ENCODE measurements at regions not wholly inside any gene's neighbourhood (a gene's known extent, or its start where the extent isn't known, plus 50 kb on each side); places are given as distances from the start of the nearest gene placed in this dataset.

- DNase-seq (ENCODE audit: low spot score), result no peak
These were observed 50.3 kb upstream of the DPH6 start for GRCh38 chr15:35596285-35596684.

- no peak for DNase-seq (ENCODE audit: low spot score)
These were observed 56.9 kb upstream of the DPH6 start for GRCh38 chr15:35602836-35603235.

GRCh38 chr15:35603301-35603700, 57.3 kb upstream of the DPH6 start:
- no peak for DNase-seq (ENCODE audit: low spot score)

- no peak for DNase-seq (ENCODE audit: low spot score)
These were observed 57.9 kb upstream of the DPH6 start for GRCh38 chr15:35603856-35604255.

GRCh38 chr15:35605764-35606449, 59.9 kb upstream of the DPH6 start:
- DNase-seq (ENCODE audit: low spot score), result no peak

GRCh38 chr15:35606450-35606779, 60.5 kb upstream of the DPH6 start:
- DNase-seq (ENCODE audit: low spot score), result no peak

GRCh38 chr15:35616498-35617271, 70.7 kb upstream of the DPH6 start:
- no peak for DNase-seq (ENCODE audit: low spot score)

GRCh38 chr15:35618260-35619188, 72.6 kb upstream of the DPH6 start:
- DNase-seq (ENCODE audit: low spot score), result no peak

GRCh38 chr15:35622641-35623340, 76.8 kb upstream of the DPH6 start:
- DNase-seq (ENCODE audit: low spot score), result no peak

GRCh38 chr15:35624881-35625280, 78.9 kb upstream of the DPH6 start:
- DNase-seq (ENCODE audit: low spot score), result no peak

- no peak for DNase-seq (ENCODE audit: low spot score)
These were observed 80.8 kb upstream of the DPH6 start for GRCh38 chr15:35626571-35627318.

GRCh38 chr15:35627696-35628095, 81.7 kb upstream of the DPH6 start:
- DNase-seq (ENCODE audit: low spot score), result no peak

GRCh38 chr15:35629766-35630165, 83.8 kb upstream of the DPH6 start:
- DNase-seq (ENCODE audit: low spot score), result no peak

GRCh38 chr15:35630532-35630931, 84.6 kb upstream of the DPH6 start:
- no peak for DNase-seq (ENCODE audit: low spot score)

GRCh38 chr15:35630985-35631384, 85.0 kb upstream of the DPH6 start:
- no peak for DNase-seq (ENCODE audit: low spot score)

GRCh38 chr15:35633677-35634076, 87.7 kb upstream of the DPH6 start:
- no peak for DNase-seq (ENCODE audit: low spot score)

GRCh38 chr15:35646790-35647189, 100.8 kb upstream of the DPH6 start:
- no peak for DNase-seq (ENCODE audit: low spot score)

GRCh38 chr15:35647303-35647702, 101.3 kb upstream of the DPH6 start:
- DNase-seq (ENCODE audit: low spot score), result no peak

- DNase-seq (ENCODE audit: low spot score), result no peak
These were observed 103.0 kb upstream of the DPH6 start for GRCh38 chr15:35648941-35649340.

GRCh38 chr15:35649575-35649974, 103.6 kb upstream of the DPH6 start:
- no peak for DNase-seq (ENCODE audit: low spot score)

GRCh38 chr15:35654332-35654731, 108.4 kb upstream of the DPH6 start:
- DNase-seq (ENCODE audit: low spot score), result no peak

Data from LoVo (cell line).